Gastroesophageal sphincter (tissue), 3 donors: ENCODE measurements at regions not wholly inside any gene's neighbourhood (a gene's known extent, or its start where the extent isn't known, plus 50 kb on each side); places are given as distances from the start of the nearest gene placed in this dataset.

Experiments
- CTCF ChIP-seq, 4 experiments: fragments of 200-600 bp in 2 of 4; fragments of 450-650 bp in 2 of 4; sonication (generic) in 1 of 4; IDR thresholded peaks; one replicate each; pipeline ENCODE4 v1.5.1; 2017 to 2019; ENCODE audit warnings: antibody characterized with exemption in 4 of 4, mild to moderate bottlenecking in 2 of 4, moderate library complexity in 2 of 4
- EP300 ChIP-seq: sonication (generic); formaldehyde crosslinking; IDR thresholded peaks from one replicate; pipeline ENCODE4 v1.6.1; 2017; ENCODE audit warnings: antibody characterized with exemption, mild to moderate bottlenecking
- POLR2A ChIP-seq, 2 donors: fragments of 450-650 bp; IDR thresholded peaks; one replicate each; pipeline ENCODE4 v1.6.1; 2017; ENCODE audit warnings: antibody characterized with exemption in 2 of 2, mild to moderate bottlenecking in 2 of 2, moderate library complexity in 1 of 2
- POLR2AphosphoS5 ChIP-seq: sonication (generic); formaldehyde crosslinking; IDR thresholded peaks from one replicate; pipeline ENCODE4 v1.6.1; 2017; ENCODE audit warnings: antibody characterized with exemption

GRCh38 chr6:12467706-12468670 is 177.8 kb downstream of the EDN1 start:
- TF ChIP-seq CTCF (IDR thresholded peaks at IDR 0.05) (no peak), POLR2A (IDR thresholded peaks at IDR 0.05) (no peak), EP300 (no peak), POLR2AphosphoS5 (no peak)
